ENCODE measurements at regions not wholly inside any gene's neighbourhood (a gene's known extent, or its start where the extent isn't known, plus 50 kb on each side); places are given as distances from the start of the nearest gene placed in this dataset.

DNA sequence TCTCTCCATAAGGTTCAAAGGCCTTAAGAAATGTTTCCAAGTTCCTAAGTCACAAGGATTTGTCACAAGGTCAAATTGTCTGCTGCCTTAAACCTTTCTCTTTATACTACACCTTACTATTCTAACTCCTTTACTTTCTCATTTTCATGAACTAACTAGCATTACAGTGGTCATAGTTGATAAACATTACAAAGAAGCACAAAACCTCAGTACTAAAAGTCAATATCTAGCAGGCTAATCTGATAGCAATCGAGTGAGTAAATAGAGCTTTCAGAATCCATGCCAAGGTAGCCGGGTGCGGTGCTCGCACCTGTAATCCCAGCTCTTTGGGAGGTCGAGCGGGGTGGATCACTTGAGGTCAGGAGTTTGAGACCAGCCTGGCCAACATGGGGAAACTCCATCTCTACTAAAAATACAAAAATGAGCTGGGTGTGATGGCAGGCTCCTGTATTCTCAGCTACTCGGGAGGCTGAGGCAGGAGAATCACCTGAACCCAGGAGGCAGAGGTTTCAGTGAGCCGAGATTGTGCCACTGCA lies 510.0 kb downstream of the GBA3 start:
- TF ChIP-seq, protein P1, sequence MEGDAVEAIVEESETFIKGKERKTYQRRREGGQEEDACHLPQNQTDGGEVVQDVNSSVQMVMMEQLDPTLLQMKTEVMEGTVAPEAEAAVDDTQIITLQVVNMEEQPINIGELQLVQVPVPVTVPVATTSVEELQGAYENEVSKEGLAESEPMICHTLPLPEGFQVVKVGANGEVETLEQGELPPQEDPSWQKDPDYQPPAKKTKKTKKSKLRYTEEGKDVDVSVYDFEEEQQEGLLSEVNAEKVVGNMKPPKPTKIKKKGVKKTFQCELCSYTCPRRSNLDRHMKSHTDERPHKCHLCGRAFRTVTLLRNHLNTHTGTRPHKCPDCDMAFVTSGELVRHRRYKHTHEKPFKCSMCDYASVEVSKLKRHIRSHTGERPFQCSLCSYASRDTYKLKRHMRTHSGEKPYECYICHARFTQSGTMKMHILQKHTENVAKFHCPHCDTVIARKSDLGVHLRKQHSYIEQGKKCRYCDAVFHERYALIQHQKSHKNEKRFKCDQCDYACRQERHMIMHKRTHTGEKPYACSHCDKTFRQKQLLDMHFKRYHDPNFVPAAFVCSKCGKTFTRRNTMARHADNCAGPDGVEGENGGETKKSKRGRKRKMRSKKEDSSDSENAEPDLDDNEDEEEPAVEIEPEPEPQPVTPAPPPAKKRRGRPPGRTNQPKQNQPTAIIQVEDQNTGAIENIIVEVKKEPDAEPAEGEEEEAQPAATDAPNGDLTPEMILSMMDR (IDR thresholded peaks at IDR 0.05) = no peak
- no peak for TF ChIP-seq POLR2A (IDR thresholded peaks at IDR 0.05)
